ENCODE measurements at regions not wholly inside any gene's neighbourhood (a gene's known extent, or its start where the extent isn't known, plus 50 kb on each side); places are given as distances from the start of the nearest gene placed in this dataset.

GRCh38 chr6:22809370-22809769 is 240.0 kb downstream of the HDGFL1 start:
- TF ChIP-seq CTCF (IDR thresholded peaks at IDR 0.05) = no peak
- no peak for TF ChIP-seq POLR2A (IDR thresholded peaks at IDR 0.05)

Measured in thyroid gland (tissue), 4 donors.